Gastrocnemius medialis (tissue), 4 donors: ENCODE measurements at regions not wholly inside any gene's neighbourhood (a gene's known extent, or its start where the extent isn't known, plus 50 kb on each side); places are given as distances from the start of the nearest gene placed in this dataset.

ENCODE experiments used
- ATAC-seq, 2 donors: fragments of 150-250 bp; one replicate each; pipeline ENCODE4 v1.9.1; 2016
- DNase-seq, 2 donors: peaks; one replicate each; pipeline ENCODE4 v3.0.0-alpha.2; 2019
- H3K27ac ChIP-seq, 4 donors: fragments of 200-600 bp; sonication (generic); 1 replicate in 1 of 4; 2 replicates in 3 of 4; pipeline ENCODE4 v1.5.1; 2016 to 2018; ENCODE audit warnings: mild to moderate bottlenecking in 2 of 4, moderate library complexity in 1 of 4
- H3K27me3 ChIP-seq, 3 donors: fragments of 200-600 bp; sonication (generic) in 2 of 3; 1 replicate in 1 of 3; 2 replicates in 2 of 3; pipeline versions ENCODE4 v1.5.1 to v1.6.0; 2016 to 2019; ENCODE audit warnings: mild to moderate bottlenecking in 1 of 3, moderate library complexity in 1 of 3
- H3K36me3 ChIP-seq, 2 donors: fragments of 200-600 bp; sonication (generic) in 1 of 2; one replicate each; pipeline ENCODE4 v1.5.1; 2017 to 2018
- H3K4me1 ChIP-seq, 2 donors: fragments of 200-600 bp; sonication (generic) in 1 of 2; one replicate each; pipeline ENCODE4 v1.5.1; 2016 to 2017; ENCODE audit warnings: mild to moderate bottlenecking in 2 of 2
- H3K4me3 ChIP-seq, 4 donors: fragments of 200-600 bp; sonication (generic) in 3 of 4; 1 replicate in 1 of 4; 2 replicates in 3 of 4; pipeline ENCODE4 v1.5.1; 2016 to 2019; ENCODE audit warnings: mild to moderate bottlenecking in 2 of 4
- H3K9me3 ChIP-seq, 3 donors: fragments of 200-600 bp; sonication (generic) in 2 of 3; 1 replicate in 1 of 3; 2 replicates in 2 of 3; pipeline ENCODE4 v1.5.1; 2016 to 2019
- CTCF ChIP-seq, 5 experiments: fragments of 450-650 bp in 3 of 5; fragments of 200-600 bp in 2 of 5; sonication (generic) in 2 of 5; IDR thresholded peaks in 4 of 5; conservative IDR thresholded peaks in 1 of 5; 1 replicate in 4 of 5; 2 replicates in 1 of 5; pipeline ENCODE4 v1.5.1; 2016 to 2019; ENCODE audit warnings: antibody characterized with exemption in 5 of 5, mild to moderate bottlenecking in 3 of 5, moderate library complexity in 3 of 5
- POLR2A ChIP-seq, 2 donors: fragments of 450-650 bp; IDR thresholded peaks; one replicate each; pipeline ENCODE4 v1.6.1; 2017; ENCODE audit warnings: antibody characterized with exemption in 2 of 2, mild to moderate bottlenecking in 2 of 2, moderate library complexity in 2 of 2
- in situ Hi-C, 4 donors: fragments of 200-750 bp; cut with MboI; loops; one replicate each; pipeline versions ENCODE4 v1.15.0 to v1.8.0; 2017; ENCODE audit warnings: low sequenced_read_pairs in 4 of 4
- intact Hi-C: fragments of 100-400 bp; cut with DNase I; formaldehyde crosslinking; loops from one replicate; pipeline ENCODE4 v1.15.1; 2023; ENCODE audit warnings: low total_unique reads

- no peaks in the 10 kb centered on the region for H3K27me3 ChIP-seq
- intact Hi-C loops: no loop called here
- H3K36me3 ChIP-seq: no peaks in the 10 kb centered on the region
- DNase-seq (no peak), ATAC-seq (no peak)
- H3K4me1 ChIP-seq: no peaks in the 10 kb centered on the region
- in situ Hi-C loops: no loop called here
- no peak overlapping the region for H3K27ac ChIP-seq
- TF ChIP-seq CTCF (IDR thresholded peaks at IDR 0.05 in 4 of 5, conservative IDR thresholded peaks at IDR 0.05 in 1 of 5) (no peak), POLR2A (IDR thresholded peaks at IDR 0.05) (no peak)
- H3K4me3 ChIP-seq: no peak overlapping the region
- no peaks in the 10 kb centered on the region for H3K9me3 ChIP-seq
Observed at GRCh38 chr14:101202627-101203404, 299.3 kb upstream of the RTL1 start.

- no peak overlapping the region for H3K27ac ChIP-seq
- intact Hi-C loops: no loop called here
- no peaks in the 10 kb centered on the region for H3K36me3 ChIP-seq
- in situ Hi-C loops: no loop called here
- H3K9me3 ChIP-seq: peaks cover 0 to 18% (median 4%) of the 10 kb centered on the region in 3 donors
- TF ChIP-seq POLR2A (IDR thresholded peaks at IDR 0.05): no peak
- TF ChIP-seq CTCF (IDR thresholded peaks at IDR 0.05 in 4 of 5, conservative IDR thresholded peaks at IDR 0.05 in 1 of 5): no peak
- DNase-seq: no peak
- ATAC-seq: no peak
- H3K27me3 ChIP-seq: no peaks in the 10 kb centered on the region
- no peak overlapping the region for H3K4me3 ChIP-seq
- no peaks in the 10 kb centered on the region for H3K4me1 ChIP-seq
Observed at GRCh38 chr14:101206556-101206955, 303.0 kb upstream of the RTL1 start.

GRCh38 chr14:101207041-101207440 lies 303.5 kb upstream of the RTL1 start:
- TF ChIP-seq CTCF (IDR thresholded peaks at IDR 0.05 in 4 of 5, conservative IDR thresholded peaks at IDR 0.05 in 1 of 5) (no peak), POLR2A (IDR thresholded peaks at IDR 0.05) (no peak)
- in situ Hi-C loops (no loop called here), intact Hi-C loops (no loop called here)
- no peaks in the 10 kb centered on the region for H3K27me3 ChIP-seq
- H3K4me3 ChIP-seq: no peak overlapping the region
- no peak for ATAC-seq
- no peaks in the 10 kb centered on the region for H3K4me1 ChIP-seq
- H3K36me3 ChIP-seq: no peaks in the 10 kb centered on the region
- H3K27ac ChIP-seq: no peak overlapping the region
- DNase-seq: no peak
- H3K9me3 ChIP-seq: peaks cover 0 to 18% (median 4%) of the 10 kb centered on the region in 3 donors

GRCh38 chr14:101207897-101208296 lies 304.4 kb upstream of the RTL1 start:
- TF ChIP-seq POLR2A (IDR thresholded peaks at IDR 0.05) (no peak), CTCF (IDR thresholded peaks at IDR 0.05 in 4 of 5, conservative IDR thresholded peaks at IDR 0.05 in 1 of 5) (no peak)
- DNase-seq (no peak), ATAC-seq (no peak)
- no peak overlapping the region for H3K27ac ChIP-seq
- no peaks in the 10 kb centered on the region for H3K36me3 ChIP-seq
- H3K9me3 ChIP-seq: peaks cover 0 to 18% (median 4%) of the 10 kb centered on the region in 3 donors
- in situ Hi-C loops: no loop called here
- no peaks in the 10 kb centered on the region for H3K4me1 ChIP-seq
- intact Hi-C loops: no loop called here
- H3K4me3 ChIP-seq: no peak overlapping the region
- no peaks in the 10 kb centered on the region for H3K27me3 ChIP-seq
